VCaP (cell line): ENCODE measurements at regions not wholly inside any gene's neighbourhood (a gene's known extent, or its start where the extent isn't known, plus 50 kb on each side); places are given as distances from the start of the nearest gene placed in this dataset.

Experiments
- H3K27ac ChIP-seq: fragments of 450-650 bp; 2 replicates; pipeline ENCODE4 v1.5.1; 2017
- CTCF ChIP-seq: fragments of 450-650 bp; conservative IDR thresholded peaks from 2 replicates; pipeline ENCODE4 v1.5.1; 2017; ENCODE audit warnings: mild to moderate bottlenecking, moderate library complexity

DNA sequence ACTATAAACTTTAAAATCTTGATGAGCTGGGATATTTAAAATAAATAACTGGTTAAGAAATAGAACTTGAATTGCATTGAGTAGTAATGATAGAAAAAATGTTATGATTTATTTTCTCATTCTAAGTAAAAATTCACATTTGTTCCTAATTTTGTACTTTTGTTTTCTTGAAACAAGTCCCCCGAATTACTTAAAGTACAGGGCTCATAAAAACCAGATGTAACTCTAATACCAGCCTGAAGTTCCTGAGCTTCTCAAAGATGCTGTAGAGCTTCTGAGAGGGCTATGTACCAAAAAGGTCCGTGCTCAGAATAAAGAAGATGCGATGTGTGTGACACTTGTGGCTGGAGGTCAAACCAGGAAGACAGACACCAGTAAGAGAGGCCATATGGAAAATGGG lies 116.1 kb upstream of the TACR1 start:
- no peak for TF ChIP-seq CTCF
- no peak overlapping the region for H3K27ac ChIP-seq

GRCh38 chr2:75311993-75312392 lies 112.7 kb upstream of the TACR1 start:
- no peak for TF ChIP-seq CTCF
- no peak overlapping the region for H3K27ac ChIP-seq

GRCh38 chr2:75311521-75311920 lies 112.2 kb upstream of the TACR1 start:
- H3K27ac ChIP-seq: no peak overlapping the region
- TF ChIP-seq CTCF: no peak

- no peak for TF ChIP-seq CTCF
These were observed 111.6 kb upstream of the TACR1 start for GRCh38 chr2:75310876-75311275.

GRCh38 chr2:75309596-75310463 lies 110.5 kb upstream of the TACR1 start:
- H3K27ac ChIP-seq: no peak overlapping the region
- no peak for TF ChIP-seq CTCF

More at GRCh38 chr2:75310876-75311275, 111.6 kb upstream of the TACR1 start:
- H3K27ac ChIP-seq: no peak overlapping the region

DNA sequence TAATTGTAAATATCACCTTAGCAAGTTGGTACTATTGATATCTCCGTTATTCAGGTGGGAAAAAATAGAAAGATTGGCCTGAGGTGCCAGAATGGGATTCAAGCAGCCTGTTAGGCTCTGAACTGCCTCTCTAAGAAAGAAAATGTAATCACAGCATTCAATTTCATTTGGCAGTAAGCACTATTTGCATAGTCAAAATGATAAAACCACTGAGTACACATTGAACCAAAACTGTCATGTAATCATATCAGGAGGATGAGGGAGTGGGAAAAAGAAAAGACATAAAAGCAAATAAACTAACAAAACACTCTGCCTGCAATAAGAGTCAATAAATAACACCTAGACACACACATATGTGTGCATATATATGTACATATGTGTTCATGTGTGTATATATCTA lies 103.9 kb upstream of the TACR1 start:
- H3K27ac ChIP-seq: peak overlapping the region; percentile 18
- no peak for TF ChIP-seq CTCF

- TF ChIP-seq CTCF: no peak
- H3K27ac ChIP-seq: no peak overlapping the region
These were observed 95.0 kb upstream of the TACR1 start for GRCh38 chr2:75294362-75294761.
